ENCODE measurements at regions not wholly inside any gene's neighbourhood (a gene's known extent, or its start where the extent isn't known, plus 50 kb on each side); places are given as distances from the start of the nearest gene placed in this dataset.

- TF ChIP-seq CTCF (IDR thresholded peaks at IDR 0.05 in 4 of 5, conservative IDR thresholded peaks at IDR 0.05 in 1 of 5) (no peak), POLR2A (IDR thresholded peaks at IDR 0.05) (no peak)
Observed at GRCh38 chr4:128551280-128551679, 258.2 kb upstream of the JADE1 start.

Data from gastrocnemius medialis (tissue), 4 donors.